Loucy (cell line): ENCODE measurements at regions not wholly inside any gene's neighbourhood (a gene's known extent, or its start where the extent isn't known, plus 50 kb on each side); places are given as distances from the start of the nearest gene placed in this dataset.

Source experiments
- H2AFZ ChIP-seq: fragments of 200-600 bp; sonication (generic); 2 replicates; pipeline ENCODE4 v1.6.0; 2016; ENCODE audit warnings: antibody characterized with exemption, mild to moderate bottlenecking, low read length, moderate library complexity
- H3F3A ChIP-seq: fragments of 200-600 bp; 2 replicates; pipeline ENCODE4 v1.6.0; 2016; ENCODE audit warnings: antibody characterized with exemption, low read depth, mild to moderate bottlenecking
- H3K27me3 ChIP-seq: fragments of 200-600 bp; sonication (generic); 2 replicates; pipeline ENCODE4 v1.6.1; 2014; ENCODE audit warnings: low read length, mild to moderate bottlenecking; ENCODE audit not compliant: insufficient read depth, poor library complexity, severe bottlenecking
- H3K36me3 ChIP-seq: fragments of 200-600 bp; sonication (generic); 2 replicates; pipeline ENCODE4 v1.6.1; 2016; ENCODE audit warnings: low read length; ENCODE audit not compliant: insufficient read depth
- H3K4me1 ChIP-seq: fragments of 200-600 bp; sonication (generic); 2 replicates; pipeline ENCODE4 v1.5.1; 2014; ENCODE audit warnings: low read length, mild to moderate bottlenecking; ENCODE audit not compliant: insufficient read depth, poor library complexity, severe bottlenecking
- H3K4me2 ChIP-seq: fragments of 200-600 bp; sonication (generic); 2 replicates; pipeline ENCODE4 v1.6.0; 2014; ENCODE audit warnings: antibody characterized with exemption, low read length, low read depth, mild to moderate bottlenecking; ENCODE audit not compliant: poor library complexity, severe bottlenecking
- H3K4me3 ChIP-seq: fragments of 200-600 bp; sonication (generic); 2 replicates; pipeline ENCODE4 v1.5.1; 2014; ENCODE audit warnings: low read length, mild to moderate bottlenecking, mixed read lengths; ENCODE audit not compliant: poor library complexity, severe bottlenecking
- H3K79me2 ChIP-seq: fragments of 200-600 bp; sonication (generic); 2 replicates; pipeline ENCODE4 v1.6.1; 2014; ENCODE audit warnings: low read length; ENCODE audit not compliant: insufficient read depth
- H3K9ac ChIP-seq: fragments of 200-600 bp; sonication (generic); 2 replicates; pipeline ENCODE4 v1.6.0; 2014; ENCODE audit warnings: mild to moderate bottlenecking, low read depth, low read length, moderate library complexity; ENCODE audit not compliant: poor library complexity, severe bottlenecking
- H3K9me2 ChIP-seq: fragments of 200-600 bp; sonication (generic); replicated peaks from 2 replicates; pipeline ENCODE4 v1.6.1; 2016; ENCODE audit warnings: low read depth, low read length, mixed read lengths
- H3K9me3 ChIP-seq: fragments of 200-600 bp; sonication (generic); 2 replicates; pipeline ENCODE4 v1.6.1; 2014; ENCODE audit warnings: mild to moderate bottlenecking, antibody characterized with exemption, low read length, low read depth; ENCODE audit not compliant: insufficient read depth
- H4K20me1 ChIP-seq: fragments of 200-600 bp; sonication (generic); 2 replicates; pipeline ENCODE4 v1.6.0; 2014; ENCODE audit warnings: antibody characterized with exemption, low read length, mild to moderate bottlenecking; ENCODE audit not compliant: insufficient read depth, poor library complexity, severe bottlenecking
- CTCF ChIP-seq: fragments of 200-600 bp; sonication (generic); conservative IDR thresholded peaks from 2 replicates; pipeline ENCODE4 v1.5.1; 2014; ENCODE audit warnings: mild to moderate bottlenecking, antibody characterized with exemption, low read length
- EZH2phosphoT487 ChIP-seq: fragments of 200-600 bp; IDR thresholded peaks from 2 replicates; pipeline ENCODE4 v1.6.1; 2018; ENCODE audit warnings: antibody characterized with exemption, mild to moderate bottlenecking, moderate library complexity, borderline replicate concordance

GRCh38 chr10:8908013-8908412, 853.5 kb downstream of the GATA3 start:
- Histone ChIP-seq H4K20me1 (no peaks in the 10 kb centered on the region), H3K79me2 (no peaks in the 10 kb centered on the region), H3K36me3 (no peaks in the 10 kb centered on the region), H2AFZ (no peak overlapping the region), H3K9ac (no peak overlapping the region), H3K4me2 (no peak overlapping the region), H3K4me3 (no peak overlapping the region), H3K9me3 (no peaks in the 10 kb centered on the region), H3K9me2 (no peaks in the 10 kb centered on the region), H3K4me1 (no peaks in the 10 kb centered on the region), H3K27me3 (no peaks in the 10 kb centered on the region), H3F3A (no peaks in the 10 kb centered on the region)
- TF ChIP-seq EZH2phosphoT487 (no peak), CTCF (no peak)

GRCh38 chr10:8910314-8910713, 855.8 kb downstream of the GATA3 start:
- no peaks in the 10 kb centered on the region for H3K9me3 ChIP-seq
- no peak overlapping the region for H3K4me2 ChIP-seq
- no peak overlapping the region for H3K9ac ChIP-seq
- TF ChIP-seq EZH2phosphoT487 (no peak), CTCF (no peak)
- H3K9me2 ChIP-seq: no peaks in the 10 kb centered on the region
- no peak overlapping the region for H3K4me3 ChIP-seq
- H2AFZ ChIP-seq: no peak overlapping the region
- no peaks in the 10 kb centered on the region for H3K36me3 ChIP-seq
- H3K27me3 ChIP-seq: no peaks in the 10 kb centered on the region
- no peaks in the 10 kb centered on the region for H3F3A ChIP-seq
- no peaks in the 10 kb centered on the region for H3K4me1 ChIP-seq
- no peaks in the 10 kb centered on the region for H3K79me2 ChIP-seq
- no peaks in the 10 kb centered on the region for H4K20me1 ChIP-seq

- H3K79me2 ChIP-seq: no peaks in the 10 kb centered on the region
- H3F3A ChIP-seq: no peaks in the 10 kb centered on the region
- H3K9me3 ChIP-seq: no peaks in the 10 kb centered on the region
- H3K9ac ChIP-seq: no peak overlapping the region
- H3K4me2 ChIP-seq: no peak overlapping the region
- no peak overlapping the region for H2AFZ ChIP-seq
- TF ChIP-seq CTCF (no peak), EZH2phosphoT487 (no peak)
- H4K20me1 ChIP-seq: no peaks in the 10 kb centered on the region
- no peaks in the 10 kb centered on the region for H3K4me1 ChIP-seq
- H3K4me3 ChIP-seq: no peak overlapping the region
- H3K27me3 ChIP-seq: no peaks in the 10 kb centered on the region
- no peaks in the 10 kb centered on the region for H3K36me3 ChIP-seq
- no peaks in the 10 kb centered on the region for H3K9me2 ChIP-seq
These were observed 856.5 kb downstream of the GATA3 start for GRCh38 chr10:8911032-8911431.
